OCI-LY3 (cell line): ENCODE measurements at regions not wholly inside any gene's neighbourhood (a gene's known extent, or its start where the extent isn't known, plus 50 kb on each side); places are given as distances from the start of the nearest gene placed in this dataset.

Experiments
- H2AFZ ChIP-seq: fragments of 200-600, 300-600 bp; shearing (Covaris generic); 2 replicates; pipeline ENCODE4 v1.6.0; 2014; ENCODE audit warnings: antibody characterized with exemption, low read depth, low read length
- H3K27ac ChIP-seq: fragments of 200-600, 300-600 bp; sonication (generic); 2 replicates; pipeline ENCODE4 v1.5.1; 2014; ENCODE audit warnings: mild to moderate bottlenecking, low read length, moderate library complexity, mixed read lengths
- H3K27me3 ChIP-seq: fragments of 200-600, 300-600 bp; sonication (generic); 2 replicates; pipeline ENCODE4 v1.6.1; 2014; ENCODE audit warnings: low read depth, low read length, mixed read lengths
- H3K36me3 ChIP-seq: fragments of 200-600, 300-600 bp; sonication (generic); replicated peaks from 2 replicates; pipeline ENCODE3; 2014; ENCODE audit warnings: low read depth, low read length, mixed read lengths
- H3K4me1 ChIP-seq: fragments of 300-600, 200-600 bp; sonication (generic); 2 replicates; pipeline ENCODE4 v1.6.1; 2014; ENCODE audit warnings: low read length, mixed read lengths
- H3K4me2 ChIP-seq: fragments of 200-600, 300-600 bp; sonication (generic); 2 replicates; pipeline ENCODE4 v1.6.1; 2014; ENCODE audit warnings: low read length, mixed read lengths
- H3K4me3 ChIP-seq: fragments of 300-600, 200-600 bp; sonication (generic); 2 replicates; pipeline ENCODE4 v1.5.1; 2014; ENCODE audit warnings: antibody characterized with exemption, mild to moderate bottlenecking, low read length, moderate library complexity
- H3K79me2 ChIP-seq: fragments of 300-600, 200-600 bp; shearing (Covaris generic); 2 replicates; pipeline ENCODE4 v1.6.1; 2014; ENCODE audit warnings: mild to moderate bottlenecking, low read length, mixed read lengths
- H3K9ac ChIP-seq: fragments of 300-600, 200-600 bp; shearing (Covaris generic); 2 replicates; pipeline ENCODE4 v1.6.0; 2014; ENCODE audit warnings: mild to moderate bottlenecking, low read length, moderate library complexity
- H3K9me3 ChIP-seq: fragments of 200-600, 300-600 bp; shearing (Covaris generic); 2 replicates; pipeline ENCODE4 v1.6.1; 2014; ENCODE audit warnings: low read length, mixed read lengths; ENCODE audit not compliant: insufficient read depth
- H4K20me1 ChIP-seq: fragments of 200-600, 300-600 bp; sonication (generic); 2 replicates; pipeline ENCODE4 v1.6.1; 2016; ENCODE audit warnings: low read length, mixed read lengths; ENCODE audit not compliant: insufficient read depth
- CTCF ChIP-seq: fragments of 200-600, 300-600 bp; sonication (generic); IDR thresholded peaks from 2 replicates; pipeline ENCODE4 v1.5.1; 2014; ENCODE audit warnings: antibody characterized with exemption, low read length, low read depth
- EZH2phosphoT487 ChIP-seq: fragments of 200-600 bp; shearing (Covaris generic); IDR thresholded peaks from 2 replicates; pipeline ENCODE4 v1.6.1; 2018; ENCODE audit warnings: antibody characterized with exemption, mixed run types, low read depth

GRCh38 chr9:90240541-90240940, 402.1 kb downstream of the DIRAS2 start:
- no peaks in the 10 kb centered on the region for H3K9me3 ChIP-seq

GRCh38 chr9:90245661-90246060, 397.0 kb downstream of the DIRAS2 start:
- H3K9ac ChIP-seq: no peak overlapping the region
- TF ChIP-seq CTCF: no peak
- TF ChIP-seq EZH2phosphoT487: no peak

More at GRCh38 chr9:90240541-90240940, 402.1 kb downstream of the DIRAS2 start:
- H3K36me3 ChIP-seq: no peaks in the 10 kb centered on the region
- TF ChIP-seq EZH2phosphoT487 (no peak), CTCF (no peak)
- H3K27ac ChIP-seq: no peak overlapping the region
- no peak overlapping the region for H3K4me3 ChIP-seq
- no peak overlapping the region for H3K9ac ChIP-seq
- H3K4me1 ChIP-seq: no peaks in the 10 kb centered on the region
- no peak overlapping the region for H3K4me2 ChIP-seq
- H2AFZ ChIP-seq: no peak overlapping the region
- H3K27me3 ChIP-seq: no peaks in the 10 kb centered on the region
- H3K79me2 ChIP-seq: no peaks in the 10 kb centered on the region
- H4K20me1 ChIP-seq: no peaks in the 10 kb centered on the region

GRCh38 chr9:90249094-90249493, 393.5 kb downstream of the DIRAS2 start:
- peaks cover 11% of the 10 kb centered on the region for H3K4me1 ChIP-seq
- no peak overlapping the region for H3K4me2 ChIP-seq
- no peaks in the 10 kb centered on the region for H3K79me2 ChIP-seq
- H4K20me1 ChIP-seq: no peaks in the 10 kb centered on the region
- no peak overlapping the region for H3K27ac ChIP-seq
- H3K27me3 ChIP-seq: no peaks in the 10 kb centered on the region
- H3K9ac ChIP-seq: no peak overlapping the region
- H3K36me3 ChIP-seq: no peaks in the 10 kb centered on the region
- H3K9me3 ChIP-seq: no peaks in the 10 kb centered on the region
- TF ChIP-seq EZH2phosphoT487 (no peak), CTCF (no peak)
- H2AFZ ChIP-seq: no peak overlapping the region
- H3K4me3 ChIP-seq: no peak overlapping the region

More at GRCh38 chr9:90245661-90246060, 397.0 kb downstream of the DIRAS2 start:
- peaks cover 11% of the 10 kb centered on the region for H3K4me1 ChIP-seq
- H3K4me2 ChIP-seq: no peak overlapping the region
- H3K36me3 ChIP-seq: no peaks in the 10 kb centered on the region
- no peaks in the 10 kb centered on the region for H4K20me1 ChIP-seq
- no peaks in the 10 kb centered on the region for H3K79me2 ChIP-seq
- no peak overlapping the region for H3K4me3 ChIP-seq
- H3K27me3 ChIP-seq: no peaks in the 10 kb centered on the region
- H3K9me3 ChIP-seq: no peaks in the 10 kb centered on the region
- H3K27ac ChIP-seq: no peak overlapping the region
- no peak overlapping the region for H2AFZ ChIP-seq

GRCh38 chr9:90251316-90251715, 391.3 kb downstream of the DIRAS2 start:
- no peaks in the 10 kb centered on the region for H3K27me3 ChIP-seq
- H3K79me2 ChIP-seq: no peaks in the 10 kb centered on the region
- no peak overlapping the region for H3K27ac ChIP-seq
- H2AFZ ChIP-seq: no peak overlapping the region
- no peak overlapping the region for H3K9ac ChIP-seq
- no peaks in the 10 kb centered on the region for H3K9me3 ChIP-seq
- H4K20me1 ChIP-seq: no peaks in the 10 kb centered on the region
- H3K4me1 ChIP-seq: peaks cover 11% of the 10 kb centered on the region
- no peak overlapping the region for H3K4me2 ChIP-seq
- TF ChIP-seq CTCF (no peak), EZH2phosphoT487 (no peak)
- no peaks in the 10 kb centered on the region for H3K36me3 ChIP-seq
- no peak overlapping the region for H3K4me3 ChIP-seq
